GM12878 (cell line): ENCODE measurements at regions not wholly inside any gene's neighbourhood (a gene's known extent, or its start where the extent isn't known, plus 50 kb on each side); places are given as distances from the start of the nearest gene placed in this dataset.

Source experiments
- BMI1 ChIP-seq: fragments of 450-650 bp; IDR thresholded peaks from 2 replicates; pipeline ENCODE4 v1.6.1; 2016; ENCODE audit warnings: mild to moderate bottlenecking, moderate library complexity, borderline replicate concordance
- TF ChIP-seq, protein P1 (sequence below): fragments of 450-650 bp; IDR thresholded peaks from 2 replicates; pipeline ENCODE4 v1.6.1; 2017; ENCODE audit warnings: mild to moderate bottlenecking, low read depth, inconsistent platforms; ENCODE audit not compliant: poor library complexity, severe bottlenecking

DNA sequence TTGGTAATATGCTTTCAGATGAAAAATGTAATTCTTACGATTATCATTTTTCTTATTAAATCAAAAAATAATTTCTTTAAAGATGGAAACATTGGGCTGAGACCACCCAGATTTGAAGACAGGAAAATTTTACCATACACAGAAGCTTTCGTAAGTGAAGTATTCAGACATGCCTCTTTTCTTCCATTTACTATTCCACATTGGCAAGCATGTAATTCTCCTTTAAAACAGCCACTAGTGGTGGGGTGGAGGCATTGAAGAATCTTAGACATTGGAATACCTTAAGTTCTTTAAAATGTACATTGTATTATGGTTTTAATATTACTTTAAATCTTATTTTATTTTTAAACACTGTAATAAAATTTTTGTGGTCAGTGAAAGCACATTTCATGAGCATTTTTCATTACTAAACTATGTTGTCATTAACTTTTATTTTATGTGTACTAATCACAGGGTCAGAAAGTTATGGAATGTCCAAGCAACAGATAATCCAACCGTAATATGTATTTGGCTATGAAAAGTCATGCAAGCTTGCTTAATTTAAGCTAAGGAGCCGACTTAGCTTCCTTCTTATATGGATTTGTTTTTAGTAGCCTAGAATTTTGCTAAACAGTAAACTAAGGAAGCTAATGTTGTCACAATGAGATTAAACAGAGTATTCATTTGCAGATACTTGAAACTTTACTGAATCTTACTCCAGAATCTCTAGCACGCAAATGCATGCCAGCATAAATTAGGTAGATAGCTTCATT lies 97.4 kb upstream of the ALDH1A1 start:
- no peak for TF ChIP-seq BMI1
- TF ChIP-seq, protein P1, sequence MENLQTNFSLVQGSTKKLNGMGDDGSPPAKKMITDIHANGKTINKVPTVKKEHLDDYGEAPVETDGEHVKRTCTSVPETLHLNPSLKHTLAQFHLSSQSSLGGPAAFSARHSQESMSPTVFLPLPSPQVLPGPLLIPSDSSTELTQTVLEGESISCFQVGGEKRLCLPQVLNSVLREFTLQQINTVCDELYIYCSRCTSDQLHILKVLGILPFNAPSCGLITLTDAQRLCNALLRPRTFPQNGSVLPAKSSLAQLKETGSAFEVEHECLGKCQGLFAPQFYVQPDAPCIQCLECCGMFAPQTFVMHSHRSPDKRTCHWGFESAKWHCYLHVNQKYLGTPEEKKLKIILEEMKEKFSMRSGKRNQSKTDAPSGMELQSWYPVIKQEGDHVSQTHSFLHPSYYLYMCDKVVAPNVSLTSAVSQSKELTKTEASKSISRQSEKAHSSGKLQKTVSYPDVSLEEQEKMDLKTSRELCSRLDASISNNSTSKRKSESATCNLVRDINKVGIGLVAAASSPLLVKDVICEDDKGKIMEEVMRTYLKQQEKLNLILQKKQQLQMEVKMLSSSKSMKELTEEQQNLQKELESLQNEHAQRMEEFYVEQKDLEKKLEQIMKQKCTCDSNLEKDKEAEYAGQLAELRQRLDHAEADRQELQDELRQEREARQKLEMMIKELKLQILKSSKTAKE, result no peak
